GM19455 (cell line): ENCODE measurements at regions not wholly inside any gene's neighbourhood (a gene's known extent, or its start where the extent isn't known, plus 50 kb on each side); places are given as distances from the start of the nearest gene placed in this dataset.

Experiments
- ATAC-seq: cut with Tn5 transposase; IDR thresholded peaks from one replicate; pipeline ENCODE4 v1.9.1; 2021; ENCODE audit not compliant: unreplicated experiment

GRCh38 chr5:2459251-2459650 lies 292.2 kb downstream of the IRX2 start:
- no peak for ATAC-seq

- no peak for ATAC-seq
These were observed 295.6 kb downstream of the IRX2 start for GRCh38 chr5:2455878-2456277.

- ATAC-seq = no peak
These were observed 296.6 kb downstream of the IRX2 start for GRCh38 chr5:2454876-2455275.

- ATAC-seq = no peak
These were observed 297.7 kb downstream of the IRX2 start for GRCh38 chr5:2453781-2454180.

GRCh38 chr5:2451100-2451499 lies 300.4 kb downstream of the IRX2 start:
- ATAC-seq = no peak

GRCh38 chr5:2442496-2443354 lies 308.8 kb downstream of the IRX2 start:
- no peak for ATAC-seq

- no peak for ATAC-seq
These were observed 309.8 kb downstream of the IRX2 start for GRCh38 chr5:2441495-2442180.

- ATAC-seq = no peak
These were observed 311.9 kb downstream of the IRX2 start for GRCh38 chr5:2439608-2440007.

- ATAC-seq = no peak
These were observed 318.4 kb downstream of the IRX2 start for GRCh38 chr5:2433086-2433485.

GRCh38 chr5:2432076-2432920 lies 319.2 kb downstream of the IRX2 start:
- ATAC-seq = no peak

GRCh38 chr5:2430606-2431005 lies 320.9 kb downstream of the IRX2 start:
- no peak for ATAC-seq

- no peak for ATAC-seq
These were observed 323.5 kb downstream of the IRX2 start for GRCh38 chr5:2427983-2428382.

- ATAC-seq = no peak
These were observed 327.8 kb downstream of the IRX2 start for GRCh38 chr5:2423634-2424033.

- ATAC-seq = no peak
These were observed 334.2 kb downstream of the IRX2 start for GRCh38 chr5:2417301-2417700.

- ATAC-seq = no peak
These were observed 335.8 kb downstream of the IRX2 start for GRCh38 chr5:2415678-2416077.

- no peak for ATAC-seq
These were observed 341.0 kb downstream of the IRX2 start for GRCh38 chr5:2410451-2410850.

- ATAC-seq = no peak
These were observed 348.2 kb downstream of the IRX2 start for GRCh38 chr5:2403296-2403695.

GRCh38 chr5:2399804-2400203 lies 351.7 kb downstream of the IRX2 start:
- no peak for ATAC-seq

GRCh38 chr5:2399096-2399495 lies 352.4 kb downstream of the IRX2 start:
- ATAC-seq = no peak

- no peak for ATAC-seq
These were observed 357.9 kb downstream of the IRX2 start for GRCh38 chr5:2393556-2393955.

- no peak for ATAC-seq
These were observed 359.9 kb downstream of the IRX2 start for GRCh38 chr5:2391566-2391965.

GRCh38 chr5:2391021-2391420 lies 360.5 kb downstream of the IRX2 start:
- ATAC-seq = no peak
